ENCODE measurements at regions not wholly inside any gene's neighbourhood (a gene's known extent, or its start where the extent isn't known, plus 50 kb on each side); places are given as distances from the start of the nearest gene placed in this dataset.

GRCh38 chr13:22278336-22278929 is 607.6 kb downstream of the FGF9 start:
- no peak for DNase-seq (ENCODE audit: low spot score)

- DNase-seq (ENCODE audit: low spot score) = no peak
These were observed 615.0 kb downstream of the FGF9 start for GRCh38 chr13:22285867-22286266.

DNA sequence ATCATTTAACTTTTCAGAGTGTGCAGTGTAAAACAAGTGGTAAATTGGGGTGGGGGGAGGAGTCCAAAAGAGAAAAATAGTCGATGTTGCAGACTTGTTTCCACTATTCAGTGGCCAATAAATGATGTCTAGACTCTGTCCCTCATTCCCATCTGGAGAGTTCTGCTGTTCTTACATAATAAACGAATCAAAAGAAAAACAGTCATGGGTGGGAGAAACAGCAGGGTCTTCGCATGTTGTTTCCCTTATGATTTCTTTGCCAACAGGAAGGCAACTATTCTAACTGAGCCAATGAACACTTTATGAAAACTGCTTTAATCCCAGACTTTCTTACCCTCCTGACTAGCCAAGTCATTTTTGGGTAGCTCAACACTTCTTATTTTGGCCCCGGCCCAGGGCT is 615.5 kb downstream of the FGF9 start:
- no peak for DNase-seq (ENCODE audit: low spot score)

DNA sequence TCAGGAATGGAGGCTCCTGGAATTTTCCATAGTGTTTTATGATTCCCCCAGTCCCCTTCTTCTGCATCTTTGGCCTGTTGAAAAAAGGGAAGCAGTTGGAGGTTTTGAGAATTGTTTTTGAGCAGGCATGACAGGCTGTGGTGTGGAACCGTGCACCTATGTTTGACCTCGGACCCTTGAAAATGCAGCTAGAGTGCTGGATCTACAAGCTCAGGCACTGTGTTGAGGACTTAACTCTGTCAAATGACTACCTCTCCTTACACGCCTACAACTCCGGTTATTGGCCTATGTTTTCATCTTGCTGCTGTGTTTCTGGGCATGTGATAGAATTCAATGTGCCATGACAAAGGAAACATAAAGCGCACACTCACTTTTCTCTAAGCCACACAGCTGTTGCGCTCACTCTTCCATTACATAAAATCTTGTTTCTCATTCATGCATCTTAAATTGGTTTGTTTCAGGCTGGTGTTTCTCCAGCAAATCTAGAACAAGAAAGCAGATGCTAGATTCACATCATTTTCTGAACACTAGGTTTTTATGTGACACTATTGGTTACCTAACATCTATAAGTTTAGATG is 616.6 kb downstream of the FGF9 start:
- DNase-seq (ENCODE audit: low spot score) = no peak

DNA sequence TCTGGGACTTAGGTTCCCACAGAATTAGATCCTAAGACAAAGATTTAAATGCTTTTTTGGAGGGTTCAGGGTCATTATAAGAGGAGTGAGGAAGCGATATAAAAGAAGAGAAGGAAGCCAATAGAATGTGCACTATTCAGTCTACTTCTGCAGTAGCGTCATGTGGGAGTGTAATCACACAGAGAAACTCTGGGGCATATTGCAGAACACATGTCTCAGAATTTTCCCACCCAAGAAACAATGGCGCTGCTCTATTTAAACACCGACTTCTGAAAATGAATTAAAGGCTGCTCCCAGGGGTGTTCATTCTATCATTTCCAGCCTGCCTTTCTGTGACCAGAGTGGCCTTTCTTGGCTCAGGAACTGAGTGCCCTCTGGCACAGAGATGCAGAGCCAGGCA is 617.6 kb downstream of the FGF9 start:
- DNase-seq (ENCODE audit: low spot score) = no peak

GRCh38 chr13:22289711-22290110 is 618.8 kb downstream of the FGF9 start:
- no peak for DNase-seq (ENCODE audit: low spot score)

- no peak for DNase-seq (ENCODE audit: low spot score)
These were observed 627.7 kb downstream of the FGF9 start for GRCh38 chr13:22298530-22298929.

DNA sequence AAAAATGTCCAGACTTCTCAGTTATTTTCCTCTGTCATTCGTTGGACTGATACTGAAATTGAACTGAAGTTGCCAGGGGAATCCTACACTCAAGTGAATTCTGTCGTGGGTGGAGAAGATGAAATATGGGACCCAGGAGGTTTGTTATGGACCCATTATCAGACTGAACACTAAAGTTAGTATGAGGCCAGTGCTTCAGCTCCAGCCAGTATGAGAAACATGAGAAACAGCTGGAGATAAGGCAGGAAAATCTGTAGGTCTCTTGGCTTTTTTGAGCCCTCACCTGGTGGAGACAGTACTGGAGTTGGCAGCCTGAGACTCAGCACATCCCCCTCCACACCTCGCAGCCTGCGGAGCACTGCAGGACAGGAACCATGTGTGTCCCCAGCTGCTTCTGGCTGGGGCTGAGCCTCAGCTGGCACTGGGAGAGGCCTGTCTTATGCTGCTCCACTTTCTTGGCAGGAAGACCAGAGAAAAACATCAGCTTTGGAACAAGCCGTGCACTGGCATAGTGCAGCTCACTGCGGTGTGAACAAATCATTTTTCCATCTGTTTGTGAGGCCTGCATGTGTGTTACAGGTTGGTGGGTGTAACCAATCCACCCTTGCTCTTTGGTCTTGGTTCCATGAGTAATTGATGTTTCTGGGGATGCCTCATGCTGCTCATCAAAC is 641.0 kb downstream of the FGF9 start:
- DNase-seq (ENCODE audit: low spot score) = no peak

DNA sequence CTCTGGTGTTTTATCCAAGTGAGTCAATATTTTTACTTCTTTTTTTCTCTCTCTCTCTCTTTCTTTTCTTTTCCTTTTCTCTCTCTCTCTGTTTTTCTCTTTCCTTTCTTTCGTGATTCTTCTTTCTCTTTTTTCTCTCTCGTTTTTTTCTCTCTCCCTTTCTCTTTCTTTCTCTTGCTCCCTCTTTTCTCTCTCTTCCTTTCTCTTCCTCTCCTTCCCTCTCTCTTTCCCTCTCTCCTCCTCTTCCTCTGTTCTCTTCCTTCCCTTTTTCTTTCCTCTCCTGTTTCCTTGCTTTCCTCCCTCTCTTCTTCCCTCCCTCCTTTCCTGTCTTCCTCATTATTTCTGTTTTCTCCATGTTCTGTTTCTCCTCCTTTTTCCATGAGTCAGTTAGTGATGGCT is 641.5 kb downstream of the FGF9 start:
- DNase-seq (ENCODE audit: low spot score) = no peak

GRCh38 chr13:22316494-22317025 is 645.7 kb downstream of the FGF9 start:
- DNase-seq (ENCODE audit: low spot score) = no peak

DNA sequence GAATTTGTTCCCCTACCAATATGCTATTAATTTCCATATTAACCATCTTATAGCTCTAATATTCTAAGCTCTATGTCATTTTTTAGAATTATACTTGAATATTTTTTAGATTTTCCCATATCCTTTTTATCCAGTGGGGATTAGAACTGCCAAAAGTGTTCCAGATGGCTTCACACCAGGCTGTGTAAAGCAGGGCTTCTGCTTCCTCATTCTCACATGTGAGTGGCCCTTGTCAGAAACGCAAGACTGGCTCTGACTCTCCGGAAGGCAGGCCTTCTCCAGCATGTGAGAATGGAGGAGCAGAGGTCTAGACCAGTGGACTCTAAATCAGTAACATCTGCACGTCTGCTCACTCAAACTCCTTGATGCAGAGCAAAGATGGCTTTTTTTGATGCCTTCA is 650.1 kb downstream of the FGF9 start:
- DNase-seq (ENCODE audit: low spot score) = no peak

- DNase-seq (ENCODE audit: low spot score) = no peak
These were observed 654.9 kb downstream of the FGF9 start for GRCh38 chr13:22325761-22326160.

- DNase-seq (ENCODE audit: low spot score) = no peak
These were observed 661.5 kb downstream of the FGF9 start for GRCh38 chr13:22332416-22332815.

DNA sequence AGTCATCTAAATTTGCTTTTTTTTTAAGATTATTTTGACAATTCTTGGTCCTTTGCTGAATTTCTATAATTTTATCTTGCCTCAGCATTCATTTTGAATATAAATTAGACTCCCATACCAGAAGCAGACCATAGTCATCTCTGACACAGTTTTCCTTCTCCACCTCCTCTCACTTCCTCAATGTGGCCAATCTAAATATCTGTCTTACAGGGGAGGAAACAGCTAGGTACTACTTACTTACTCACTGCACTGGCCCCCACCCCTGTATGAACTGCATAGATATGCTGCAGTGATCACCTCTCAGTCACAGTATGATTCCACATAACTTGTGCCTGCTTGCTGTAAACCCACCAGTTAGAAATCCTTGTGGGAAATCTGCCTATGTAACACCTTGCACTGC is 665.6 kb downstream of the FGF9 start:
- DNase-seq (ENCODE audit: low spot score) = no peak

GRCh38 chr13:22357132-22357531 is 686.3 kb downstream of the FGF9 start:
- DNase-seq (ENCODE audit: low spot score) = no peak

DNA sequence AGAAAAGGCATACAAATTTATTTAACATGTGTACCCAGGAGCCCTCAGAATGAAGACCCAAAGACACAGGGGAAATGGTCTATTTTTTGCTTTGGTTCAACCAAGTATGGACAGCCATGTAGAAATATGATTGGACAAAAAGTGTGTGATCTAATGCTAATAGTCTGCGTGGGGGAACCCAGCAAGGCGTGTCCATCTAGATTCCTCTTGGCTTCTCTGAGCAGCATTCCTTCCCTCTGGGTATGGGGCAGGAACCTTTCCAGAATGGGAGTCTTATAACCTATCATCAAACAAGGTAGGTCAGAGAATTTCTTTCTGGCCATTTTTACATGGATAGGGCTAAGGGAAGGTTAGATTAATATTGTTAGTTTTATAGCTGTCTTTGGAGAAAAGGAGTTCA is 698.2 kb downstream of the FGF9 start:
- DNase-seq (ENCODE audit: low spot score) = no peak

- no peak for DNase-seq (ENCODE audit: low spot score)
These were observed 699.0 kb downstream of the FGF9 start for GRCh38 chr13:22369840-22370239.

- no peak for DNase-seq (ENCODE audit: low spot score)
These were observed 701.4 kb downstream of the FGF9 start for GRCh38 chr13:22372261-22372660.

DNA sequence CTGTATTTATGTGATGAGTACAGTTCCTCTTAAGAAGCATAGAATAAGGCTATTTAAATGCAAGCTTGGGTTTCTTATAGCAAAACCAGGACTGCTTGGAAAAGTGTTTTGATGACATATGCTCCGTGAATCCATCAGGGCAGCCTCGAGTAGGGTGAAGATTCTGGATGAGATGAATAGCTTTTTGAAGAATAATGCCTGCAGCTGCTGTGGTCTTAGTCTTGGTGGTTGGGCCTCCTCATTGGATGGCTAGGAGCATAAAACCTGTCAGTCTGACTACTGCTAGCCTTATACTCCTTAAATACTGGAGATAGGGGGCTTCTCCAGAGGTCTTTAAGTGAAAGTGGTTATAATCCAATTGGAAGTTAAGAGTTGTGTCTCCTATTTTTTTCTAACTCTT is 704.3 kb downstream of the FGF9 start:
- no peak for DNase-seq (ENCODE audit: low spot score)

DNA sequence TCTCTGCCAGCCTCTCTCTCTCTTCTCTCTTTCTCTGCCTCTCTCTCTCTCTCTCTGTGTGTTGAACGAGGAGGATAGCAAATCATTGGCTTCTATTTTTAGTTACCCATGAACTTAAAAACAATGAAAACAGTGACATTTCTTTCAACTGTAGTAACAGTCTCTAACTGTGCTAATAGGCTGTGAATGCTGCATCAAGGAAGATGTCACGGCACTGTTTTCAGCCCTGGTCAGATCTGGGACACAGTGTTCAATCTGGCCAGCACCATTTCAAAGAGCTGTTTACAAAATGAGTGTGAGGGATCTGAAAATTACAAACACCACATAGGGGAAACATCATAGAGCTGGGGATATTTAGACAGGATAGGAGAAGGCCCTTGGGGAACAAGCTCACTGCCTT is 717.0 kb downstream of the FGF9 start:
- no peak for DNase-seq (ENCODE audit: low spot score)

DNA sequence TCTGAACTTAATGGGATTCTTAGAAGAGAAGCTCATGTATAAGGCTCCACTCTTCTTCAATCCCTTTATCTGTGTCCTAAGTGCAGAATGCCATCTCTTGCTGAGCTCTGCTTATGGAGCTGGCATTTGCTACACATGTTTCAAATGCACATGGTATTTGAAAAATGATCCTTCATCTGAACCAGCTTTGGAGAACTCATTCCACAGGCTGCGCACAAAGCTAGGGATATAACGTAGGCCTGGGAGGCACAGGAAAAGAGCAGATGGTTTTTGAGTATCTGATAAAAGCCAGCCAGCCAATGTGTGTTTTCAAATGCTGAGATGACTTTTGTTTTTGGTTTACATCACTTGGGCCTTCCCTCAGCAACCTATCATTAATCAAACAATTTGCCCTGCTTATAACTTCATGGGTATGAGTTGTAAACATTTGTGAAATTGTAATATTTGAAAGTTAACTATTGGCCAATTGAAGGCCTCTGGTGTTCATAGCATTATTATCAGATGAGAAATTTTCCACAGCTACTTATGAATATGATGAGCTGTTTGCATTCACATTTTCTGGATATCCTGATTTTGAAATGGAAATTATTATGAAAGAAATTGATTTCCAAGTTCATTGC is 729.0 kb downstream of the FGF9 start:
- no peak for DNase-seq (ENCODE audit: low spot score)

GRCh38 chr13:22402682-22403081 is 731.8 kb downstream of the FGF9 start:
- DNase-seq (ENCODE audit: low spot score) = no peak

Data from mesenteric fat pad (tissue), 1 donor.